ENCODE measurements at regions not wholly inside any gene's neighbourhood (a gene's known extent, or its start where the extent isn't known, plus 50 kb on each side); places are given as distances from the start of the nearest gene placed in this dataset.

- TF ChIP-seq, protein P1, sequence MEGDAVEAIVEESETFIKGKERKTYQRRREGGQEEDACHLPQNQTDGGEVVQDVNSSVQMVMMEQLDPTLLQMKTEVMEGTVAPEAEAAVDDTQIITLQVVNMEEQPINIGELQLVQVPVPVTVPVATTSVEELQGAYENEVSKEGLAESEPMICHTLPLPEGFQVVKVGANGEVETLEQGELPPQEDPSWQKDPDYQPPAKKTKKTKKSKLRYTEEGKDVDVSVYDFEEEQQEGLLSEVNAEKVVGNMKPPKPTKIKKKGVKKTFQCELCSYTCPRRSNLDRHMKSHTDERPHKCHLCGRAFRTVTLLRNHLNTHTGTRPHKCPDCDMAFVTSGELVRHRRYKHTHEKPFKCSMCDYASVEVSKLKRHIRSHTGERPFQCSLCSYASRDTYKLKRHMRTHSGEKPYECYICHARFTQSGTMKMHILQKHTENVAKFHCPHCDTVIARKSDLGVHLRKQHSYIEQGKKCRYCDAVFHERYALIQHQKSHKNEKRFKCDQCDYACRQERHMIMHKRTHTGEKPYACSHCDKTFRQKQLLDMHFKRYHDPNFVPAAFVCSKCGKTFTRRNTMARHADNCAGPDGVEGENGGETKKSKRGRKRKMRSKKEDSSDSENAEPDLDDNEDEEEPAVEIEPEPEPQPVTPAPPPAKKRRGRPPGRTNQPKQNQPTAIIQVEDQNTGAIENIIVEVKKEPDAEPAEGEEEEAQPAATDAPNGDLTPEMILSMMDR (conservative IDR thresholded peaks at IDR 0.05; ENCODE audit: low read depth, low read length) = no peak
- no peak for TF ChIP-seq EZH2 (IDR thresholded peaks at IDR 0.05; ENCODE audit: borderline replicate concordance, low read depth, low read length, poor library complexity, severe bottlenecking)
These were observed 428.4 kb upstream of the MDFIC2 start for GRCh38 chr3:70740872-70741271.
